Caki2 (cell line): ENCODE measurements at regions not wholly inside any gene's neighbourhood (a gene's known extent, or its start where the extent isn't known, plus 50 kb on each side); places are given as distances from the start of the nearest gene placed in this dataset.

Source experiments
- DNase-seq: peaks from one replicate; pipeline ENCODE4 v3.0.0-alpha.2; 2015; ENCODE audit warnings: low read depth
- in situ Hi-C: cut with HindIII; loops from 2 replicates; pipeline ENCODE4 v1.10.0; 2016; ENCODE audit warnings: low sequenced_read_pairs, low pct_unique_long_range_greater_than_20kb, mixed read lengths

GRCh38 chr5:61994171-61994570 is 311.8 kb upstream of the KIF2A start:
- in situ Hi-C loops, result no loop called here
- DNase-seq, result no peak

GRCh38 chr5:61995486-61995885 is 310.5 kb upstream of the KIF2A start:
- DNase-seq, result no peak
- in situ Hi-C loops, result no loop called here

GRCh38 chr5:61999371-61999770 is 306.6 kb upstream of the KIF2A start:
- in situ Hi-C loops, result no loop called here
- DNase-seq, result no peak

GRCh38 chr5:62000646-62001045 is 305.4 kb upstream of the KIF2A start:
- no peak for DNase-seq
- in situ Hi-C loops, result no loop called here

- in situ Hi-C loops, result no loop called here
- DNase-seq, result no peak
Measured at GRCh38 chr5:62001640-62002039, 304.4 kb upstream of the KIF2A start.

GRCh38 chr5:62002436-62002835 is 303.6 kb upstream of the KIF2A start:
- in situ Hi-C loops, result no loop called here
- DNase-seq, result no peak

- no peak for DNase-seq
- in situ Hi-C loops, result no loop called here
Measured at GRCh38 chr5:62005551-62005950, 300.5 kb upstream of the KIF2A start.

GRCh38 chr5:62007457-62007856 is 298.5 kb upstream of the KIF2A start:
- in situ Hi-C loops, result no loop called here
- no peak for DNase-seq

GRCh38 chr5:62011089-62011664 is 294.8 kb upstream of the KIF2A start:
- in situ Hi-C loops, result no loop called here
- DNase-seq, result no peak

- in situ Hi-C loops, result no loop called here
Measured at GRCh38 chr5:62017092-62017491, 288.9 kb upstream of the KIF2A start.

GRCh38 chr5:62029303-62029702 is 276.7 kb upstream of the KIF2A start:
- in situ Hi-C loops, result no loop called here
- DNase-seq, result no peak

More at GRCh38 chr5:62017092-62017491, 288.9 kb upstream of the KIF2A start:
- no peak for DNase-seq

- in situ Hi-C loops, result no loop called here
- no peak for DNase-seq
Measured at GRCh38 chr5:62030326-62030725, 275.7 kb upstream of the KIF2A start.

GRCh38 chr5:62038024-62038423 is 268.0 kb upstream of the KIF2A start:
- DNase-seq, result no peak
- in situ Hi-C loops, result no loop called here

- in situ Hi-C loops, result no loop called here
- DNase-seq, result no peak
Measured at GRCh38 chr5:62041156-62041756, 264.8 kb upstream of the KIF2A start.

GRCh38 chr5:62042007-62042406 is 264.0 kb upstream of the KIF2A start:
- DNase-seq, result no peak
- in situ Hi-C loops, result no loop called here

GRCh38 chr5:62043289-62044280 is 262.4 kb upstream of the KIF2A start:
- DNase-seq, result no peak
- in situ Hi-C loops, result no loop called here

- DNase-seq, result no peak
- in situ Hi-C loops, result no loop called here
Measured at GRCh38 chr5:62044989-62045388, 261.0 kb upstream of the KIF2A start.

- in situ Hi-C loops, result no loop called here
- DNase-seq, result no peak
Measured at GRCh38 chr5:62046191-62046590, 259.8 kb upstream of the KIF2A start.

- DNase-seq, result no peak
- in situ Hi-C loops, result no loop called here
Measured at GRCh38 chr5:62051747-62052146, 254.3 kb upstream of the KIF2A start.
